ENCODE measurements at regions not wholly inside any gene's neighbourhood (a gene's known extent, or its start where the extent isn't known, plus 50 kb on each side); places are given as distances from the start of the nearest gene placed in this dataset.

DNA sequence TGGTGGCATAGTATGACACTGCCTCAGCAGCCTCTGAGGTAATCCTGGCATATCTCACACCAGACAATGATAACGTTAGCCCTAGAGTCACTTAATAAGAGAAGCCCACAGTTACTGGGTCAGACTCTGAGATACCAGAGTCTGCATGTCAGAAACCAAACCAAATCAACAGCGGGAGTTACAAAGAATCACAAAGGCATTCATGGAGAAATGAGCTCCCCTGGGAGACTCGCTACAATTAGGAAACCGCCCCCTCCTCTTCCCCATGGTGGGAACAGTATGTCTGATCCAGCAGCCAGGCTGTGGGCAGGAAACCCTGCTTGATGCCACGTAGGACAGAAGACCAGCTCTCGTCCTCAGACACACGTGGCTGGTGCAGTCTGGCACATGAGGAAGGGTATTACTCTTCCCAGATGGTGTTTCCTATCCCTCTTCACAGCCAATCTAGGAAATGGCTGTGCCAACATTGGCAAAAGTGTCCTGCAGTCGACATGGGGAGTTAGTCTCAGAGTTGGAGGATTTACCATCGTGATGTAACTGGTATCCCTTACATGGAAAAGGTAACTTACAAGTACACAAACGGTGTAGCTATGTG lies 485.4 kb downstream of the ZNF608 start:
- Histone ChIP-seq H3K36me3 (no peaks in the 10 kb centered on the region), H3K27ac (no peak overlapping the region), H3K9me3 (no peaks in the 10 kb centered on the region), H3K27me3 (no peaks in the 10 kb centered on the region), H3K4me3 (no peak overlapping the region), H3K4me1 (peaks cover 0 to 5% of the 10 kb centered on the region in 2 donors)
- DNase-seq, result no peak
- TF ChIP-seq POLR2A (IDR thresholded peaks at IDR 0.05), result no peak
- TF ChIP-seq, protein P1, sequence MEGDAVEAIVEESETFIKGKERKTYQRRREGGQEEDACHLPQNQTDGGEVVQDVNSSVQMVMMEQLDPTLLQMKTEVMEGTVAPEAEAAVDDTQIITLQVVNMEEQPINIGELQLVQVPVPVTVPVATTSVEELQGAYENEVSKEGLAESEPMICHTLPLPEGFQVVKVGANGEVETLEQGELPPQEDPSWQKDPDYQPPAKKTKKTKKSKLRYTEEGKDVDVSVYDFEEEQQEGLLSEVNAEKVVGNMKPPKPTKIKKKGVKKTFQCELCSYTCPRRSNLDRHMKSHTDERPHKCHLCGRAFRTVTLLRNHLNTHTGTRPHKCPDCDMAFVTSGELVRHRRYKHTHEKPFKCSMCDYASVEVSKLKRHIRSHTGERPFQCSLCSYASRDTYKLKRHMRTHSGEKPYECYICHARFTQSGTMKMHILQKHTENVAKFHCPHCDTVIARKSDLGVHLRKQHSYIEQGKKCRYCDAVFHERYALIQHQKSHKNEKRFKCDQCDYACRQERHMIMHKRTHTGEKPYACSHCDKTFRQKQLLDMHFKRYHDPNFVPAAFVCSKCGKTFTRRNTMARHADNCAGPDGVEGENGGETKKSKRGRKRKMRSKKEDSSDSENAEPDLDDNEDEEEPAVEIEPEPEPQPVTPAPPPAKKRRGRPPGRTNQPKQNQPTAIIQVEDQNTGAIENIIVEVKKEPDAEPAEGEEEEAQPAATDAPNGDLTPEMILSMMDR (IDR thresholded peaks at IDR 0.05), result no peak
- intact Hi-C loops (cut with DNase I; ENCODE audit: low total_unique reads), result no loop called here

DNA sequence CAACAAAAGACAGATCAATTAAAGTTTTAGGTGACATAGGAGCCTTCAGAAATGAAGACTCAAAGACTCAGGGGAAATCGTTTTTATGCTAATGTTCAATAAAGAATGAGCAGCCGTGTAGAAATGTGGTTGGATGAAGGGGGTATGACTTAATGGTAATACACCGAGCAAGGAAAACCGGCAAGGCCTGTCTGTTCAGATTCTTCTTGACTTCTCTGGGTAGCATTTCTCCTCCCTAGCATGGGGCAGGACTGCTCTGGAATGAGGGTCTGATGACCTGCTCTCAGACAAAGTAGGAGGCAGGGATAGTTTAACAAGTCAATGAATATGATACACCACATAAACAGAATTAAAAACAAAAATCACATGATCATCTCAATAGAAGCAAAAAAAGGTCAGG lies 487.4 kb downstream of the ZNF608 start:
- Histone ChIP-seq H3K27ac (no peak overlapping the region), H3K9me3 (no peaks in the 10 kb centered on the region), H3K27me3 (no peaks in the 10 kb centered on the region), H3K4me3 (no peak overlapping the region), H3K36me3 (no peaks in the 10 kb centered on the region), H3K4me1 (peaks cover 0 to 5% of the 10 kb centered on the region in 2 donors)
- DNase-seq, result no peak
- intact Hi-C loops (cut with DNase I; ENCODE audit: low total_unique reads), result no loop called here
- TF ChIP-seq POLR2A (IDR thresholded peaks at IDR 0.05), result no peak
- TF ChIP-seq, protein P1 (IDR thresholded peaks at IDR 0.05), result no peak

DNA sequence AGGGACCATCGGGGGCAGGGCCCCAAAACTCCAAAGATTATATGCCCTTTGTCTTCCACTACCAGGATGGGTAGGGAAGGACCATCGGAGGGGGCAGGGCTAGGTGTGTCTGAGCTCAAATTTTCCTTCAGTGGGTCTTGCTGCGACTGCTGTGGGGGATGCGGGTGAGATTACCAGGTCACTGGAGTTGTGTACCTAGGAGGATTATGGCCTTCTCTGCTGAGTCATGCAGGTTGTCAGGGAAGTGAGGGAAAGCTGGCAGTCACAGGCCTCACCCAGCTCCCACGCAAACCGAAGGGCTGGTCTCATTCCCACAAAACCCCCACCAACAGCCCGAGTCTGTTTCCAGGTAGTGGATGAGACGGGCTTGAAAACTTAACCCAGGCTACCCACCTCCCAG lies 489.4 kb downstream of the ZNF608 start:
- intact Hi-C loops (cut with DNase I; ENCODE audit: low total_unique reads), result no loop called here
- TF ChIP-seq, protein P1 (IDR thresholded peaks at IDR 0.05), result no peak
- TF ChIP-seq POLR2A (IDR thresholded peaks at IDR 0.05), result no peak

DNA sequence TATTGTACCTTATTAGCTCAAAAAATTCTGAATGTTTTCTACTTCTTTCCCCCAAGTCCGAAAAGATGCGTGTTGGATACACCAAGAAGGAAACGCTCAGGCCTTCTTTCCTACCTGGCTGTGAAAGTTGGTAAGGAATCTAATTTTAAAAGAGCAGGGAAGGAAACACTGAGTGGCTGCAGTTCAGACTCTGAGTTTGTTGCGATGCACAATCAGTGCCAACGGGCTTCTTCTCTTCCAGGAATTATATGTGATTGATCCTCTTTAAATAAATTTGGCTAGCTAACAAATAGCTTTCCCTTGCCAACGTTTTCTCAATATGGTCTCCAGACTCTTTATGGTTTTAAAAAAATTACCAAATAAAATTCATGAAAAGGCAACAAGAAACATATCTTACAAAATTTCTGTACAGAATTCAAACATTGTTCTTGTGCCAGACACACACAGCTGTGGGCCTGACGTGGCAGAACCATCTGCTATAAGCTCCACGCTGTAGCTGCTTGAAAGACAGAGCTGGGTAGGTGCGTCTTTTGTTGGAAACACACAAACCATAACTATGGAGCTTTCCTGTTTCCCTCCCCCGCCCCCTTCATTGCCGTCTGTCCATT lies 493.1 kb downstream of the ZNF608 start:
- TF ChIP-seq, protein P1 (IDR thresholded peaks at IDR 0.05), result no peak
- TF ChIP-seq POLR2A (IDR thresholded peaks at IDR 0.05), result no peak
- H3K4me3 ChIP-seq, result no peak overlapping the region
- no peaks in the 10 kb centered on the region for H3K9me3 ChIP-seq
- H3K27me3 ChIP-seq, result no peaks in the 10 kb centered on the region
- intact Hi-C loops (cut with DNase I; ENCODE audit: low total_unique reads), result no loop called here
- H3K27ac ChIP-seq, result no peak overlapping the region
- DNase-seq, result no peak
- H3K4me1 ChIP-seq, result no peaks in the 10 kb centered on the region
- H3K36me3 ChIP-seq, result no peaks in the 10 kb centered on the region

More for the DNA sequence above, 489.4 kb downstream of the ZNF608 start:
- H3K4me3 ChIP-seq, result no peak overlapping the region
- peaks cover 0 to under 1% of the 10 kb centered on the region in 2 donors for H3K4me1 ChIP-seq
- H3K9me3 ChIP-seq, result no peaks in the 10 kb centered on the region
- no peaks in the 10 kb centered on the region for H3K27me3 ChIP-seq
- no peaks in the 10 kb centered on the region for H3K36me3 ChIP-seq
- DNase-seq, result no peak
- no peak overlapping the region for H3K27ac ChIP-seq

DNA sequence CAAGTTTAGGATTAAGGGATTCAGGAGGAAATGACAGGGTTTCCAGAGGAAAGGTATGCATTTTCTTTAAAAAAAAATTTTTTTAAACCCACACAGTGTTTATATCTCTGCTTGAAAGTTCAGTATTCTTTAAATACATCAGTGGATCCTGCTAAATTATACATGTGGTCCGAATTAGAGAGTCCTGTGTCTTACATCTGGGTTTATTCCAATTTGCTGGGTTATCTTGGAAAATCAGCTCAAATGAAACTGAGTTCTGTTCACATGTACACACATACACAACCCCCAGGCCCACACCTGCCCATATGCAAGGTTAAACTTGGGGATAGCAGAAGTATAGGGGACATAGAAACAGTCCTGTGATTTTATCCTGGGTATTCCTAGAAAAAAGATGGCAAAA lies 493.7 kb downstream of the ZNF608 start:
- Histone ChIP-seq H3K27ac (no peak overlapping the region), H3K4me1 (no peaks in the 10 kb centered on the region), H3K4me3 (no peak overlapping the region), H3K27me3 (no peaks in the 10 kb centered on the region), H3K9me3 (no peaks in the 10 kb centered on the region), H3K36me3 (no peaks in the 10 kb centered on the region)
- intact Hi-C loops (cut with DNase I; ENCODE audit: low total_unique reads), result no loop called here
- no peak for DNase-seq
- TF ChIP-seq POLR2A (IDR thresholded peaks at IDR 0.05), result no peak
- TF ChIP-seq, protein P1 (IDR thresholded peaks at IDR 0.05), result no peak

Data from uterus (tissue), 3 donors.